Keratinocyte (primary cell): ENCODE measurements at regions not wholly inside any gene's neighbourhood (a gene's known extent, or its start where the extent isn't known, plus 50 kb on each side); places are given as distances from the start of the nearest gene placed in this dataset.

Experiments
- EZH2 ChIP-seq: IDR thresholded peaks from one replicate; pipeline ENCODE4 v1.6.1; 2012; ENCODE audit warnings: inconsistent platforms, mild to moderate bottlenecking, low read length, moderate library complexity
- TF ChIP-seq, protein P1 (sequence below), 3 experiments: IDR thresholded peaks in 1 of 3; conservative IDR thresholded peaks in 1 of 3; optimal IDR thresholded peaks in 1 of 3; 2 replicates in 2 of 3; 3 replicates in 1 of 3; pipeline versions ENCODE3 to v1.5.1; 2011; ENCODE audit warnings: low read length in 3 of 3, mild to moderate bottlenecking in 3 of 3, moderate library complexity in 2 of 3, control low read depth in 1 of 3, inconsistent platforms in 1 of 3; ENCODE audit not compliant: insufficient read depth in 2 of 3; ENCODE audit errors: extremely low read depth in 1 of 3

GRCh38 chr12:111121840-111122239, 201.5 kb upstream of the MYL2 start:
- TF ChIP-seq, protein P1, sequence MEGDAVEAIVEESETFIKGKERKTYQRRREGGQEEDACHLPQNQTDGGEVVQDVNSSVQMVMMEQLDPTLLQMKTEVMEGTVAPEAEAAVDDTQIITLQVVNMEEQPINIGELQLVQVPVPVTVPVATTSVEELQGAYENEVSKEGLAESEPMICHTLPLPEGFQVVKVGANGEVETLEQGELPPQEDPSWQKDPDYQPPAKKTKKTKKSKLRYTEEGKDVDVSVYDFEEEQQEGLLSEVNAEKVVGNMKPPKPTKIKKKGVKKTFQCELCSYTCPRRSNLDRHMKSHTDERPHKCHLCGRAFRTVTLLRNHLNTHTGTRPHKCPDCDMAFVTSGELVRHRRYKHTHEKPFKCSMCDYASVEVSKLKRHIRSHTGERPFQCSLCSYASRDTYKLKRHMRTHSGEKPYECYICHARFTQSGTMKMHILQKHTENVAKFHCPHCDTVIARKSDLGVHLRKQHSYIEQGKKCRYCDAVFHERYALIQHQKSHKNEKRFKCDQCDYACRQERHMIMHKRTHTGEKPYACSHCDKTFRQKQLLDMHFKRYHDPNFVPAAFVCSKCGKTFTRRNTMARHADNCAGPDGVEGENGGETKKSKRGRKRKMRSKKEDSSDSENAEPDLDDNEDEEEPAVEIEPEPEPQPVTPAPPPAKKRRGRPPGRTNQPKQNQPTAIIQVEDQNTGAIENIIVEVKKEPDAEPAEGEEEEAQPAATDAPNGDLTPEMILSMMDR (optimal IDR thresholded peaks at IDR 0.05 in 1 of 3, IDR thresholded peaks at IDR 0.05 in 1 of 3, conservative IDR thresholded peaks at IDR 0.05 in 1 of 3; ENCODE audit: extremely low read depth in 1 of 3, insufficient read depth in 2 of 3, low read length in 3 of 3): no peak
- TF ChIP-seq EZH2: no peak
